Fibroblast of lung (primary cell): ENCODE measurements at regions not wholly inside any gene's neighbourhood (a gene's known extent, or its start where the extent isn't known, plus 50 kb on each side); places are given as distances from the start of the nearest gene placed in this dataset.

ENCODE experiments used
- DNase-seq, 2 donors: peaks; one replicate each; pipeline versions ENCODE4 v3.0.0 to v3.0.0-alpha.2; 2010; ENCODE audit warnings: low read depth in 2 of 2
- H2AFZ ChIP-seq: 2 replicates; pipeline ENCODE4 v1.5.1; 2012; ENCODE audit warnings: low read length, control low read depth, inconsistent platforms
- H3K27ac ChIP-seq: 2 replicates; pipeline ENCODE4 v1.5.1; 2011; ENCODE audit warnings: low read length, control low read depth; ENCODE audit not compliant: insufficient read depth
- H3K27me3 ChIP-seq: 2 replicates; pipeline ENCODE4 v1.5.1; 2011; ENCODE audit warnings: mild to moderate bottlenecking, low read length; ENCODE audit not compliant: control insufficient read depth, insufficient read depth
- H3K36me3 ChIP-seq: 2 replicates; pipeline ENCODE4 v1.5.1; 2011; ENCODE audit warnings: low read length; ENCODE audit not compliant: control insufficient read depth, insufficient read depth
- H3K4me1 ChIP-seq: 2 replicates; pipeline ENCODE4 v1.5.1; 2011; ENCODE audit warnings: low read length; ENCODE audit not compliant: control insufficient read depth, insufficient read depth; ENCODE audit errors: extremely low read depth
- H3K4me2 ChIP-seq: 2 replicates; pipeline ENCODE4 v1.5.1; 2011; ENCODE audit warnings: low read length, control low read depth; ENCODE audit not compliant: insufficient read depth; ENCODE audit errors: extremely low read depth
- H3K4me3 ChIP-seq, 4 experiments: fragments of 200-600 bp in 1 of 4; sonication (generic) in 1 of 4; replicated peaks in 1 of 4; 2 replicates each; pipeline ENCODE4 v1.5.1; 2011 to 2016; ENCODE audit warnings: low read length in 4 of 4, low read depth in 3 of 4, mild to moderate bottlenecking in 3 of 4, control low read depth in 2 of 4, inconsistent platforms in 1 of 4, mixed read lengths in 1 of 4; ENCODE audit not compliant: insufficient read depth in 1 of 4; ENCODE audit errors: control extremely low read depth in 1 of 4
- H3K79me2 ChIP-seq: 2 replicates; pipeline ENCODE4 v1.5.1; 2012; ENCODE audit warnings: mild to moderate bottlenecking, low read length, inconsistent platforms; ENCODE audit not compliant: control insufficient read depth, insufficient read depth
- H3K9ac ChIP-seq: 2 replicates; pipeline ENCODE4 v1.5.1; 2011; ENCODE audit warnings: mild to moderate bottlenecking, low read length, control low read depth; ENCODE audit not compliant: insufficient read depth
- H3K9me3 ChIP-seq: 2 replicates; pipeline ENCODE4 v1.5.1; 2012; ENCODE audit warnings: low read depth, low read length; ENCODE audit not compliant: control insufficient read depth, insufficient read depth
- H4K20me1 ChIP-seq: 2 replicates; pipeline ENCODE4 v1.5.1; 2011; ENCODE audit warnings: low read length; ENCODE audit not compliant: control insufficient read depth, insufficient read depth; ENCODE audit errors: extremely low read depth
- CTCF ChIP-seq, 2 donors: IDR thresholded peaks in 1 of 2; conservative IDR thresholded peaks in 1 of 2; 1 replicate in 1 of 2; 2 replicates in 1 of 2; pipeline ENCODE4 v1.5.1; 2011 to 2012; ENCODE audit warnings: low read length in 2 of 2, control low read depth in 1 of 2, inconsistent platforms in 1 of 2, low read depth in 1 of 2, mild to moderate bottlenecking in 1 of 2
- EZH2 ChIP-seq: IDR thresholded peaks from 2 replicates; pipeline ENCODE4 v1.5.1; 2012; ENCODE audit warnings: low read length, control low read depth, mild to moderate bottlenecking; ENCODE audit errors: missing control alignments

DNA sequence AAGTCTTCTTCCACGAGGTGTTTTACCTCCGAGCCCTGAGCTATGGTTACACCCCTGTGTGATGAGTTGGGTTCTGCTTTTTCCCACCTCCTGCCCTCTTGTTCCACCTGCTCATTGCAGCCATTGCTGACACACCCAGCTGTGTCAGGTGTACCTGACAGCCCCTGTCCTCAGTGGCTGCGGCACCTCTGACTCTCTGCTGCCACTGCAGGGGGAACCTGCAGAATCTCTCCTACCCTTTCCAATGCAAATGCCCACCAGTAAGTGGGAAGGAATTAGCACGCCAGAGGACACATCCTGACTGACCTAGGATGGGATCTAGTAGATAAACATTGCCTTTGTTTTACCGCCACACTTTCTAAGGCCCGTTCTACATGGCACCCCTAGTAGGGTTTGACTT, 600.9 kb upstream of the MKI67 start:
- H3K4me3 ChIP-seq, result no peak overlapping the region
- no peaks in the 10 kb centered on the region for H3K9me3 ChIP-seq
- H4K20me1 ChIP-seq, result no peaks in the 10 kb centered on the region
- DNase-seq, result no peak
- H3K27ac ChIP-seq, result no peak overlapping the region
- H3K9ac ChIP-seq, result no peak overlapping the region
- no peak overlapping the region for H3K4me2 ChIP-seq
- no peak overlapping the region for H2AFZ ChIP-seq
- no peaks in the 10 kb centered on the region for H3K79me2 ChIP-seq
- no peaks in the 10 kb centered on the region for H3K4me1 ChIP-seq
- H3K27me3 ChIP-seq, result no peaks in the 10 kb centered on the region
- H3K36me3 ChIP-seq, result no peaks in the 10 kb centered on the region
- TF ChIP-seq CTCF (conservative IDR thresholded peaks at IDR 0.05 in 1 of 2, IDR thresholded peaks at IDR 0.05 in 1 of 2; ENCODE audit: low read depth in 1 of 2, low read length in 2 of 2), result no peak
- no peak for TF ChIP-seq EZH2

DNA sequence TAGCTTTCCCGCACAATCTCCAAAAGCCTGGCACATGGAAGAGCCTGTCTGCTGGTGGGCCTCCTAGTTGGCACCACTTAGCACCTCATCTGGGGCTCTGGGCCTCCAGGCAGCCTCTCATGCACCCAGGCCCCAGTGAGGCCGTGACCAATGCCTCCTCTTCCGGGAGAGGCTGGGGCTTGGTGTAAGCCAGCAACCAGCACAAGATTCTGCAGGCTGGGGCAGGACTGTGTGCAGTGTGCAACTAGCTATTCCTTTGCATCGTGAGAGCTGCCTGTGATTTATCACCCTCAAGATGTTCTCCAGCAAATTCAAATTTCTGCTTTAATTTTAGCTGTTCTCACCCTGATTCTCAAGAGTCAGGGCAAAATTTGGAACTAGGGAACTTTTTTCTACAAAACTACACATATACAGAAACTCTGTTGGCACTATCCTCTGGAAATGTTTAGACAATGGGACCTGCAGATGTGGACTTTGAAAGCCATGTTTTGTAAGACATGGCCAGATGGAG, 603.7 kb upstream of the MKI67 start:
- Histone ChIP-seq H2AFZ (no peak overlapping the region), H3K4me2 (no peak overlapping the region), H3K9ac (no peak overlapping the region), H3K4me1 (no peaks in the 10 kb centered on the region), H3K36me3 (no peaks in the 10 kb centered on the region), H3K79me2 (no peaks in the 10 kb centered on the region), H3K27me3 (no peaks in the 10 kb centered on the region), H4K20me1 (no peaks in the 10 kb centered on the region), H3K4me3 (no peak overlapping the region), H3K9me3 (no peaks in the 10 kb centered on the region), H3K27ac (no peak overlapping the region)
- no peak for TF ChIP-seq EZH2
- TF ChIP-seq CTCF (conservative IDR thresholded peaks at IDR 0.05 in 1 of 2, IDR thresholded peaks at IDR 0.05 in 1 of 2; ENCODE audit: low read depth in 1 of 2, low read length in 2 of 2), result no peak
- no peak for DNase-seq

- H3K4me1 ChIP-seq, result no peaks in the 10 kb centered on the region
- no peak overlapping the region for H3K4me2 ChIP-seq
- H3K36me3 ChIP-seq, result no peaks in the 10 kb centered on the region
- no peak overlapping the region for H2AFZ ChIP-seq
- no peak overlapping the region for H3K4me3 ChIP-seq
- no peaks in the 10 kb centered on the region for H3K9me3 ChIP-seq
- H3K79me2 ChIP-seq, result no peaks in the 10 kb centered on the region
- no peak for DNase-seq
- TF ChIP-seq EZH2 (no peak), CTCF (conservative IDR thresholded peaks at IDR 0.05 in 1 of 2, IDR thresholded peaks at IDR 0.05 in 1 of 2; ENCODE audit: low read depth in 1 of 2, low read length in 2 of 2) (no peak)
- H3K9ac ChIP-seq, result no peak overlapping the region
- no peaks in the 10 kb centered on the region for H4K20me1 ChIP-seq
- H3K27me3 ChIP-seq, result no peaks in the 10 kb centered on the region
- no peak overlapping the region for H3K27ac ChIP-seq
Measured at GRCh38 chr10:128730922-128731321, 604.7 kb upstream of the MKI67 start.
